SK-N-SH treated with all-trans-retinoic acid at 6 μM for 48 hours (cell line): ENCODE measurements at regions not wholly inside any gene's neighbourhood (a gene's known extent, or its start where the extent isn't known, plus 50 kb on each side); places are given as distances from the start of the nearest gene placed in this dataset.
A peak's percentile ranks its signal among the peaks of the same experiment; 100 is the strongest.

Experiments
- ATAC-seq: fragments of 200-7000 bp; cut with Tn5 transposase; 3 replicates; pipeline ENCODE4 v1.9.1; 2020; ENCODE audit warnings: mild to moderate bottlenecking, moderate library complexity
- ARNTL ChIP-seq: fragments of 450-650 bp; formaldehyde crosslinking; IDR thresholded peaks from 2 replicates; pipeline ENCODE4 v1.5.0; 2020; ENCODE audit warnings: low read depth, mild to moderate bottlenecking, moderate library complexity, borderline replicate concordance
- BACH2 ChIP-seq: fragments of 250-450 bp; sonication (Bioruptor Pico); IDR thresholded peaks from 2 replicates; pipeline ENCODE4 v1.9.0; 2021; ENCODE audit warnings: mild to moderate bottlenecking, borderline replicate concordance
- CSDC2 ChIP-seq: fragments of 250-450 bp; sonication (Bioruptor Pico); IDR thresholded peaks from 2 replicates; pipeline ENCODE4 v1.5.0; 2020; ENCODE audit warnings: mild to moderate bottlenecking, moderate library complexity
- CSRNP3 ChIP-seq: fragments of 250-450 bp; sonication (Bioruptor Pico); IDR thresholded peaks from 2 replicates; pipeline ENCODE4 v1.5.1; 2021; ENCODE audit warnings: mild to moderate bottlenecking, moderate library complexity
- ESRRG ChIP-seq: fragments of 250-450 bp; sonication (Bioruptor Pico); IDR thresholded peaks from 2 replicates; pipeline ENCODE4 v1.6.1; 2021; ENCODE audit warnings: mild to moderate bottlenecking
- GLIS3 ChIP-seq: fragments of 250-450 bp; sonication (Bioruptor Pico); IDR thresholded peaks from 2 replicates; pipeline ENCODE4 v1.5.0; 2020; ENCODE audit warnings: mild to moderate bottlenecking, moderate library complexity
- ISL1 ChIP-seq: fragments of 250-450 bp; sonication (Bioruptor Pico); IDR thresholded peaks from 2 replicates; pipeline ENCODE4 v2.1.2; 2022; ENCODE audit warnings: mild to moderate bottlenecking, moderate library complexity
- OSR1 ChIP-seq: fragments of 250-450 bp; sonication (Bioruptor Pico); IDR thresholded peaks from 2 replicates; pipeline ENCODE4 v1.8.0; 2022; ENCODE audit warnings: moderate library complexity, mild to moderate bottlenecking, inconsistent platforms
- POU6F1 ChIP-seq: fragments of 250-450 bp; sonication (Bioruptor Pico); IDR thresholded peaks from 2 replicates; pipeline ENCODE4 v1.8.0; 2021; ENCODE audit warnings: low read depth, mild to moderate bottlenecking, moderate library complexity, borderline replicate concordance
- PPARA ChIP-seq: fragments of 250-450 bp; sonication (Bioruptor Pico); IDR thresholded peaks from 2 replicates; pipeline ENCODE4 v1.5.0; 2020; ENCODE audit warnings: mild to moderate bottlenecking, borderline replicate concordance
- RARB ChIP-seq: fragments of 250-450 bp; sonication (Bioruptor Pico); IDR thresholded peaks from 2 replicates; pipeline ENCODE4 v1.8.0; 2021; ENCODE audit warnings: mild to moderate bottlenecking, moderate library complexity
- SNAI2 ChIP-seq: fragments of 250-450 bp; sonication (Bioruptor Pico); IDR thresholded peaks from 2 replicates; pipeline ENCODE4 v1.5.0; 2020; ENCODE audit warnings: mild to moderate bottlenecking, moderate library complexity
- TCF4 ChIP-seq: fragments of 250-450 bp; sonication (Bioruptor Pico); IDR thresholded peaks from 2 replicates; pipeline ENCODE4 v1.8.0; 2021; ENCODE audit warnings: mild to moderate bottlenecking, moderate library complexity, borderline replicate concordance
- TOX ChIP-seq: fragments of 250-450 bp; sonication (Bioruptor Pico); IDR thresholded peaks from 2 replicates; pipeline ENCODE4 v1.8.0; 2021; ENCODE audit warnings: mild to moderate bottlenecking, moderate library complexity, borderline replicate concordance
- TSHZ2 ChIP-seq: fragments of 250-450 bp; sonication (Bioruptor Pico); IDR thresholded peaks from 2 replicates; pipeline ENCODE4 v1.5.0; 2020; ENCODE audit warnings: mild to moderate bottlenecking, moderate library complexity
- ZC3H10 ChIP-seq: fragments of 250-450 bp; sonication (Bioruptor Pico); IDR thresholded peaks from 2 replicates; pipeline ENCODE4 v1.5.1; 2021; ENCODE audit warnings: mild to moderate bottlenecking, moderate library complexity
- ZFP3 ChIP-seq: fragments of 250-450 bp; sonication (Bioruptor Pico); IDR thresholded peaks from 2 replicates; pipeline ENCODE4 v1.5.0; 2020; ENCODE audit warnings: mild to moderate bottlenecking, moderate library complexity
- ZFP30 ChIP-seq: fragments of 450-650 bp; formaldehyde crosslinking; IDR thresholded peaks from 2 replicates; pipeline ENCODE4 v1.5.0; 2022; ENCODE audit warnings: mild to moderate bottlenecking, moderate library complexity
- ZNF565 ChIP-seq: fragments of 450-650 bp; formaldehyde crosslinking; conservative IDR thresholded peaks from 2 replicates; pipeline ENCODE4 v1.5.0; 2020; ENCODE audit warnings: low read depth, mild to moderate bottlenecking, moderate library complexity
- ZNF70 ChIP-seq: fragments of 450-650 bp; formaldehyde crosslinking; IDR thresholded peaks from 2 replicates; pipeline ENCODE4 v1.5.0; 2020; ENCODE audit warnings: mild to moderate bottlenecking, moderate library complexity
- TF ChIP-seq, protein P1 (sequence below): fragments of 250-450 bp; sonication (Bioruptor Pico); IDR thresholded peaks from 2 replicates; pipeline ENCODE4 v1.5.1; 2020; ENCODE audit warnings: low read depth, mild to moderate bottlenecking, moderate library complexity
- TF ChIP-seq, protein P2 (sequence below): fragments of 250-450 bp; sonication (Bioruptor Pico); IDR thresholded peaks from 2 replicates; pipeline ENCODE4 v1.8.0; 2020; ENCODE audit warnings: mild to moderate bottlenecking, moderate library complexity, borderline replicate concordance

GRCh38 chrX:11968991-11969390, 169.3 kb upstream of the FRMPD4 start:
- no peak for TF ChIP-seq ESRRG (CRISPR knock-in tag)
- TF ChIP-seq OSR1 (CRISPR knock-in tag): no peak
- TF ChIP-seq ISL1 (CRISPR knock-in tag): no peak
- TF ChIP-seq ZFP3 (CRISPR knock-in tag): no peak
- no peak for TF ChIP-seq ZNF70
- TF ChIP-seq TCF4 (CRISPR knock-in tag): no peak
- no peak for ATAC-seq

- TF ChIP-seq CSDC2 (CRISPR knock-in tag): no peak
- no peak for TF ChIP-seq GLIS3 (CRISPR knock-in tag)
- no peak for TF ChIP-seq ZFP3 (CRISPR knock-in tag)
- no peak for TF ChIP-seq TCF4 (CRISPR knock-in tag)
- no peak for TF ChIP-seq ZC3H10 (CRISPR knock-in tag)
- TF ChIP-seq TSHZ2 (CRISPR knock-in tag): no peak
- no peak for TF ChIP-seq OSR1 (CRISPR knock-in tag)
- TF ChIP-seq ESRRG (CRISPR knock-in tag): no peak
- TF ChIP-seq ISL1 (CRISPR knock-in tag): no peak
- ATAC-seq: peak; percentile 62; the same call in 2 of the 3 replicates
These were observed 167.5 kb upstream of the FRMPD4 start for GRCh38 chrX:11970578-11971359.

DNA sequence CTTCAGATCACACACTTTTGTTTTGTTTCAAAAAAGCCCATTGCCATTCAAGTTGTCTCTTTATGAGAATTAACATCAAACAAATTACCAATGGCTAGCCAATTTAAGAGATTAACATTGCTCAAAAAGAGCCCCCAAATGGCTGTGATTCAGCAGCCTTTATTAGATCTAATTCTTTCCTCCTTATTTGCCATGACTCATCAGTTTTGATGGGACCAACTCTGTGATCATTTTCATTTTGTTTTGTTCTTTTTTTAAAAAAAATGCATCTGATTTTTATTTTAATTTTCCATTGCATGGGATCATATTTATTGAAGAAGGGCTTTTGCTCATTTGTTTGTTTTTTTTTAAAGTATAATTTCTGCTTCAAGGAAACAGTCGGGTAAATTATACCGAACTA, 161.6 kb upstream of the FRMPD4 start:
- no peak for TF ChIP-seq ARNTL (CRISPR knock-in tag)
- no peak for TF ChIP-seq OSR1 (CRISPR knock-in tag)
- TF ChIP-seq, protein P1, sequence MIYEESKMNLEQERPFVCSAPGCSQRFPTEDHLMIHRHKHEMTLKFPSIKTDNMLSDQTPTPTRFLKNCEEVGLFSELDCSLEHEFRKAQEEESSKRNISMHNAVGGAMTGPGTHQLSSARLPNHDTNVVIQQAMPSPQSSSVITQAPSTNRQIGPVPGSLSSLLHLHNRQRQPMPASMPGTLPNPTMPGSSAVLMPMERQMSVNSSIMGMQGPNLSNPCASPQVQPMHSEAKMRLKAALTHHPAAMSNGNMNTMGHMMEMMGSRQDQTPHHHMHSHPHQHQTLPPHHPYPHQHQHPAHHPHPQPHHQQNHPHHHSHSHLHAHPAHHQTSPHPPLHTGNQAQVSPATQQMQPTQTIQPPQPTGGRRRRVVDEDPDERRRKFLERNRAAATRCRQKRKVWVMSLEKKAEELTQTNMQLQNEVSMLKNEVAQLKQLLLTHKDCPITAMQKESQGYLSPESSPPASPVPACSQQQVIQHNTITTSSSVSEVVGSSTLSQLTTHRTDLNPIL (CRISPR knock-in tag): no peak
- no peak for TF ChIP-seq TSHZ2 (CRISPR knock-in tag)
- TF ChIP-seq TOX (CRISPR knock-in tag): no peak
- TF ChIP-seq RARB (CRISPR knock-in tag): no peak
- TF ChIP-seq BACH2: no peak
- TF ChIP-seq, all 23 proteins: peak for 0
- no peak for ATAC-seq

- ATAC-seq: no peak
- no peak for TF ChIP-seq GLIS3 (CRISPR knock-in tag)
- TF ChIP-seq PPARA (CRISPR knock-in tag): no peak
- TF ChIP-seq SNAI2 (CRISPR knock-in tag): no peak
- TF ChIP-seq ZFP30 (CRISPR knock-in tag): no peak
- no peak for TF ChIP-seq CSRNP3 (CRISPR knock-in tag)
- TF ChIP-seq TOX (CRISPR knock-in tag): no peak
- TF ChIP-seq ESRRG (CRISPR knock-in tag): no peak
- no peak for TF ChIP-seq ZC3H10 (CRISPR knock-in tag)
- TF ChIP-seq ZNF565 (CRISPR knock-in tag): no peak
- TF ChIP-seq ISL1 (CRISPR knock-in tag): no peak
- TF ChIP-seq, protein P2, sequence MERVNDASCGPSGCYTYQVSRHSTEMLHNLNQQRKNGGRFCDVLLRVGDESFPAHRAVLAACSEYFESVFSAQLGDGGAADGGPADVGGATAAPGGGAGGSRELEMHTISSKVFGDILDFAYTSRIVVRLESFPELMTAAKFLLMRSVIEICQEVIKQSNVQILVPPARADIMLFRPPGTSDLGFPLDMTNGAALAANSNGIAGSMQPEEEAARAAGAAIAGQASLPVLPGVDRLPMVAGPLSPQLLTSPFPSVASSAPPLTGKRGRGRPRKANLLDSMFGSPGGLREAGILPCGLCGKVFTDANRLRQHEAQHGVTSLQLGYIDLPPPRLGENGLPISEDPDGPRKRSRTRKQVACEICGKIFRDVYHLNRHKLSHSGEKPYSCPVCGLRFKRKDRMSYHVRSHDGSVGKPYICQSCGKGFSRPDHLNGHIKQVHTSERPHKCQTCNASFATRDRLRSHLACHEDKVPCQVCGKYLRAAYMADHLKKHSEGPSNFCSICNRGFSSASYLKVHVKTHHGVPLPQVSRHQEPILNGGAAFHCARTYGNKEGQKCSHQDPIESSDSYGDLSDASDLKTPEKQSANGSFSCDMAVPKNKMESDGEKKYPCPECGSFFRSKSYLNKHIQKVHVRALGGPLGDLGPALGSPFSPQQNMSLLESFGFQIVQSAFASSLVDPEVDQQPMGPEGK (CRISPR knock-in tag): no peak
- TF ChIP-seq ZFP3 (CRISPR knock-in tag): no peak
- TF ChIP-seq TCF4 (CRISPR knock-in tag): no peak
- TF ChIP-seq ZNF70: no peak
- TF ChIP-seq POU6F1 (CRISPR knock-in tag): no peak
- TF ChIP-seq RARB (CRISPR knock-in tag): no peak
These were observed 146.0 kb upstream of the FRMPD4 start for GRCh38 chrX:11992271-11992670.
